GM12878 (cell line): ENCODE measurements at regions not wholly inside any gene's neighbourhood (a gene's known extent, or its start where the extent isn't known, plus 50 kb on each side); places are given as distances from the start of the nearest gene placed in this dataset.

Source experiments
- POLR2A ChIP-seq: IDR thresholded peaks from 2 replicates; pipeline ENCODE4 v1.6.1; 2011; ENCODE audit warnings: low read depth, mild to moderate bottlenecking, low read length
- REST ChIP-seq: IDR thresholded peaks from 2 replicates; pipeline ENCODE4 v1.6.1; 2012; ENCODE audit warnings: mild to moderate bottlenecking, low read depth, low read length
- SMARCA5 ChIP-seq: fragments of 450-650 bp; IDR thresholded peaks from 2 replicates; pipeline ENCODE4 v1.6.1; 2017; ENCODE audit warnings: mild to moderate bottlenecking
- TCF7 ChIP-seq: IDR thresholded peaks from 2 replicates; pipeline ENCODE4 v1.6.1; 2014; ENCODE audit warnings: antibody characterized with exemption, borderline replicate concordance
- TF ChIP-seq, protein P1 (sequence below), 3 experiments: IDR thresholded peaks in 2 of 3; conservative IDR thresholded peaks in 1 of 3; 2 replicates each; pipeline ENCODE4 v1.5.1; 2011; ENCODE audit warnings: low read depth in 3 of 3, low read length in 3 of 3, mild to moderate bottlenecking in 3 of 3, control low read depth in 2 of 3, moderate library complexity in 2 of 3, inconsistent platforms in 1 of 3, mixed read lengths in 1 of 3; ENCODE audit not compliant: control insufficient read depth in 2 of 3, insufficient read depth in 1 of 3; ENCODE audit errors: extremely low read depth in 1 of 3

GRCh38 chr4:52372747-52373146, 286.4 kb downstream of the USP46 start:
- TF ChIP-seq, protein P1, sequence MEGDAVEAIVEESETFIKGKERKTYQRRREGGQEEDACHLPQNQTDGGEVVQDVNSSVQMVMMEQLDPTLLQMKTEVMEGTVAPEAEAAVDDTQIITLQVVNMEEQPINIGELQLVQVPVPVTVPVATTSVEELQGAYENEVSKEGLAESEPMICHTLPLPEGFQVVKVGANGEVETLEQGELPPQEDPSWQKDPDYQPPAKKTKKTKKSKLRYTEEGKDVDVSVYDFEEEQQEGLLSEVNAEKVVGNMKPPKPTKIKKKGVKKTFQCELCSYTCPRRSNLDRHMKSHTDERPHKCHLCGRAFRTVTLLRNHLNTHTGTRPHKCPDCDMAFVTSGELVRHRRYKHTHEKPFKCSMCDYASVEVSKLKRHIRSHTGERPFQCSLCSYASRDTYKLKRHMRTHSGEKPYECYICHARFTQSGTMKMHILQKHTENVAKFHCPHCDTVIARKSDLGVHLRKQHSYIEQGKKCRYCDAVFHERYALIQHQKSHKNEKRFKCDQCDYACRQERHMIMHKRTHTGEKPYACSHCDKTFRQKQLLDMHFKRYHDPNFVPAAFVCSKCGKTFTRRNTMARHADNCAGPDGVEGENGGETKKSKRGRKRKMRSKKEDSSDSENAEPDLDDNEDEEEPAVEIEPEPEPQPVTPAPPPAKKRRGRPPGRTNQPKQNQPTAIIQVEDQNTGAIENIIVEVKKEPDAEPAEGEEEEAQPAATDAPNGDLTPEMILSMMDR (IDR thresholded peaks at IDR 0.05 in 2 of 3, conservative IDR thresholded peaks at IDR 0.05 in 1 of 3; ENCODE audit: control insufficient read depth in 2 of 3, extremely low read depth in 1 of 3, insufficient read depth in 1 of 3, low read depth in 3 of 3, low read length in 3 of 3), result no peak
- TF ChIP-seq SMARCA5 (no peak), TCF7 (no peak), REST (no peak), POLR2A (no peak)
